Islet of Langerhans (tissue), 1 donor: ENCODE measurements at regions not wholly inside any gene's neighbourhood (a gene's known extent, or its start where the extent isn't known, plus 50 kb on each side); places are given as distances from the start of the nearest gene placed in this dataset.
"Not testable (repeated sequence)": the region's sequence is repeated elsewhere in the genome, so short reads cannot be mapped to it uniquely, and the experiment has no call there.

ENCODE experiments used
- FAIRE-seq: peaks from one replicate; lab custom pipeline; 2011; peaks lifted over from hg19 to GRCh38; lab: Jason Lieb, UNC

GRCh38 chr5:17037751-17038150, 101.7 kb upstream of the MYO10 start:
- FAIRE-seq = no peak

GRCh38 chr5:17039170-17039569, 103.1 kb upstream of the MYO10 start:
- FAIRE-seq = no peak

- FAIRE-seq = no peak
These were observed 106.0 kb upstream of the MYO10 start for GRCh38 chr5:17042041-17042440.

GRCh38 chr5:17046320-17046719, 110.2 kb upstream of the MYO10 start:
- FAIRE-seq = no peak

- FAIRE-seq = no peak
These were observed 114.1 kb upstream of the MYO10 start for GRCh38 chr5:17050236-17050635.

- FAIRE-seq = no peak
These were observed 118.8 kb upstream of the MYO10 start for GRCh38 chr5:17054911-17055310.

- no peak for FAIRE-seq
These were observed 120.1 kb upstream of the MYO10 start for GRCh38 chr5:17056141-17056631.

GRCh38 chr5:17058438-17058837, 122.3 kb upstream of the MYO10 start:
- FAIRE-seq = no peak

- FAIRE-seq = no peak
These were observed 125.9 kb upstream of the MYO10 start for GRCh38 chr5:17061973-17062470.

GRCh38 chr5:17062741-17063140, 126.7 kb upstream of the MYO10 start:
- FAIRE-seq = not testable (repeated sequence)

GRCh38 chr5:17064241-17064640, 128.2 kb upstream of the MYO10 start:
- no peak for FAIRE-seq

- no peak for FAIRE-seq
These were observed 129.4 kb upstream of the MYO10 start for GRCh38 chr5:17065458-17065857.

- FAIRE-seq = not testable (repeated sequence)
These were observed 129.9 kb upstream of the MYO10 start for GRCh38 chr5:17066026-17066425.

GRCh38 chr5:17067657-17068392, 131.7 kb upstream of the MYO10 start:
- FAIRE-seq = no peak

- no peak for FAIRE-seq
These were observed 134.0 kb upstream of the MYO10 start for GRCh38 chr5:17069995-17070511.

- FAIRE-seq = no peak
These were observed 134.6 kb upstream of the MYO10 start for GRCh38 chr5:17070647-17071046.

- no peak for FAIRE-seq
These were observed 139.1 kb upstream of the MYO10 start for GRCh38 chr5:17075236-17075635.

- FAIRE-seq = no peak
These were observed 140.2 kb upstream of the MYO10 start for GRCh38 chr5:17076272-17076671.

GRCh38 chr5:17077440-17078233, 139.8 kb upstream of the BASP1 start:
- FAIRE-seq = no peak

GRCh38 chr5:17079562-17079961, 137.9 kb upstream of the BASP1 start:
- FAIRE-seq = no peak

- FAIRE-seq = no peak
These were observed 137.1 kb upstream of the BASP1 start for GRCh38 chr5:17080361-17080760.

GRCh38 chr5:17081142-17081541, 136.3 kb upstream of the BASP1 start:
- no peak for FAIRE-seq

GRCh38 chr5:17083276-17083675, 134.2 kb upstream of the BASP1 start:
- not testable (repeated sequence) for FAIRE-seq
